ENCODE measurements at regions not wholly inside any gene's neighbourhood (a gene's known extent, or its start where the extent isn't known, plus 50 kb on each side); places are given as distances from the start of the nearest gene placed in this dataset.

DNA sequence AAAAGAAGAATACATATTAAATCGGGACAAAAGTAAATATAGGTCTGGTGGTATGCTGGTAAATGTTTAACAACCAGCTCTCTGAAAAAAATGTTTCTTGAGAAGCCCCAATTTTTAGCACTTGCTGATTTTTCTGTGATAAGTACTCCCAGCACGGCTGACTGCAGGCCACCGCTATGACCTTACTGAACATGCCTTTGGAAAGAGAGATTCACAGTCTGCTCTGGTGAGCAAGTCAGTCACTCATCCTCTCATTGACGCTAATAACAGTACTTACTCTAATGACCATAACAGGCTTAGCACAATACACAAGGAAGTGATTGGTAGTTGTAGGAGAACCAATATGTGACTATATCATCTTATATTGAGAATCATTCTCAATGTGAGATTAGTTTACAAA lies 98.9 kb upstream of the BLTP1 start:
- Histone ChIP-seq H2AK5ac (ENCODE audit: low read depth, low read length) (no peak overlapping the region), H3K18ac (ENCODE audit: extremely low read depth, low read length) (no peak overlapping the region), H4K5ac (ENCODE audit: insufficient read length, low read depth, low read length) (no peak overlapping the region), H2BK12ac (ENCODE audit: low read depth, low read length) (no peak overlapping the region), H3K9me3 (ENCODE audit: insufficient read depth in 2 of 2, low read depth in 1 of 2, low read length in 1 of 2) (no peaks in the 10 kb centered on the region), H3K23ac (ENCODE audit: insufficient read length) (no peak overlapping the region), H2BK15ac (ENCODE audit: low read length) (no peak overlapping the region), H2BK120ac (replicated peaks; ENCODE audit: low read depth, low read length) (no peak overlapping the region), H4K20me1 (replicated peaks in 1 of 2; ENCODE audit: control insufficient read depth in 1 of 2, insufficient read depth in 2 of 2, low read length in 2 of 2) (no peaks in the 10 kb centered on the region), H3K4ac (replicated peaks; ENCODE audit: insufficient read length, low read depth, low read length) (no peak overlapping the region), H4K8ac (ENCODE audit: extremely low read depth, insufficient read depth, low read length) (no peak overlapping the region), H4K91ac (replicated peaks; ENCODE audit: insufficient read length, low read length) (no peak overlapping the region), H3K9ac (replicated peaks in 1 of 4; ENCODE audit: extremely low read depth in 1 of 4, low read depth in 3 of 4, low read length in 3 of 4) (no peak overlapping the region), H3K27me3 (replicated peaks in 1 of 4; ENCODE audit: control insufficient read depth in 3 of 4, extremely low read depth in 1 of 4, insufficient read depth in 3 of 4, low read length in 3 of 4) (no peaks in the 10 kb centered on the region), H3K23me2 (ENCODE audit: low read depth, low read length) (no peaks in the 10 kb centered on the region), H3K27ac (ENCODE audit: low read depth, low read length) (no peak overlapping the region), H3K79me1 (ENCODE audit: low read depth, low read length) (no peaks in the 10 kb centered on the region), H3K56ac (replicated peaks; ENCODE audit: insufficient read length, low read depth, low read length) (no peak overlapping the region), H3K79me2 (ENCODE audit: control insufficient read depth in 1 of 2, insufficient read depth in 2 of 2, low read length in 2 of 2) (no peaks in the 10 kb centered on the region), H3K4me2 (ENCODE audit: insufficient read depth in 1 of 2, low read depth in 2 of 2, low read length in 2 of 2) (no peak overlapping the region), H2BK20ac (ENCODE audit: low read length) (no peak overlapping the region), H2AFZ (ENCODE audit: low read length) (no peak overlapping the region), H3K4me1 (replicated peaks in 1 of 4; ENCODE audit: control insufficient read depth in 3 of 4, insufficient read depth in 4 of 4, low read length in 3 of 4) (no peaks in the 10 kb centered on the region), H3K14ac (ENCODE audit: insufficient read length) (no peak overlapping the region), H3K4me3 (ENCODE audit: extremely low read depth in 1 of 4, insufficient read depth in 2 of 4, low read depth in 3 of 4, low read length in 4 of 4) (no peak overlapping the region), H2BK5ac (ENCODE audit: low read depth, low read length) (no peak overlapping the region), H3K36me3 (ENCODE audit: control insufficient read depth in 2 of 4, insufficient read depth in 4 of 4, low read length in 3 of 4) (no peaks in the 10 kb centered on the region)
- DNase-seq (ENCODE audit: low read depth in 1 of 2, low spot score in 2 of 2), result no peak
- ChIA-PET CTCF (ENCODE audit: partially characterized antibody) (interaction anchor here (0.8 kb wide), 1 partner anchor 9 kb away, joined by 3 read pairs; no protein-coding TSS in a partner anchor), POLR2A (ENCODE audit: partially characterized antibody) (no interaction called here)
- TF ChIP-seq NANOG (IDR thresholded peaks at IDR 0.05; ENCODE audit: insufficient read depth, low read depth, low read length, poor library complexity, severe bottlenecking) (no peak), NRF1 (IDR thresholded peaks at IDR 0.05; ENCODE audit: low read depth, low read length) (no peak), TAF1 (IDR thresholded peaks at IDR 0.05; ENCODE audit: low read depth, low read length) (no peak), HDAC6 (IDR thresholded peaks at IDR 0.05; ENCODE audit: low read depth, low read length) (no peak), CHD1 (IDR thresholded peaks at IDR 0.05; ENCODE audit: low read depth, low read length) (no peak), CHD2 (IDR thresholded peaks at IDR 0.05; ENCODE audit: low read length) (no peak), JUND (IDR thresholded peaks at IDR 0.05; ENCODE audit: low read length) (no peak), POLR2AphosphoS5 (IDR thresholded peaks at IDR 0.05; ENCODE audit: low read depth, low read length) (no peak), SIN3A (conservative IDR thresholded peaks at IDR 0.05 in 1 of 2, IDR thresholded peaks at IDR 0.05 in 1 of 2; ENCODE audit: low read depth in 1 of 2, low read length in 2 of 2) (no peak), KDM4A (IDR thresholded peaks at IDR 0.05; ENCODE audit: low read depth, low read length, severe bottlenecking) (no peak), SAP30 (IDR thresholded peaks at IDR 0.05; ENCODE audit: insufficient read depth, insufficient replicate concordance, low read length) (no peak), POU5F1 (IDR thresholded peaks at IDR 0.05; ENCODE audit: low read depth, low read length) (no peak), MAFK (IDR thresholded peaks at IDR 0.05; ENCODE audit: low read depth, low read length) (no peak), PHF8 (conservative IDR thresholded peaks at IDR 0.05; ENCODE audit: low read depth, low read length) (no peak)
- TF ChIP-seq, protein P1, sequence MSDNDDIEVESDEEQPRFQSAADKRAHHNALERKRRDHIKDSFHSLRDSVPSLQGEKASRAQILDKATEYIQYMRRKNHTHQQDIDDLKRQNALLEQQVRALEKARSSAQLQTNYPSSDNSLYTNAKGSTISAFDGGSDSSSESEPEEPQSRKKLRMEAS (IDR thresholded peaks at IDR 0.05), result no peak
- no peak for FAIRE-seq
- WGBS, 2 experiments (ENCODE audit: extremely low coverage in 1 of 2, insufficient coverage in 1 of 2, insufficient read length in 1 of 2, insufficient replicate concordance in 2 of 2, low coverage in 1 of 2, low lambda C conversion rate in 2 of 2, missing lambda C conversion rate in 1 of 2), result 92% methylated on average over 4 of the region's 4 CpGs; no CpG with 5 or more reads in 1 of the 2 experiments

Data from H1 (cell line).